ENCODE measurements at regions not wholly inside any gene's neighbourhood (a gene's known extent, or its start where the extent isn't known, plus 50 kb on each side); places are given as distances from the start of the nearest gene placed in this dataset.

- H3K36me3 ChIP-seq = no peaks in the 10 kb centered on the region
Measured at GRCh38 chr5:15034379-15034778, 162.8 kb upstream of the ANKH start.

GRCh38 chr5:15031180-15031579, 159.6 kb upstream of the ANKH start:
- H3K27ac ChIP-seq (replicated peaks in 1 of 4) = no peak overlapping the region
- DNase-seq (ENCODE audit: extremely low spot score) = no peak
- H3K27me3 ChIP-seq = peaks cover 0 to 3% (median 0%) of the 10 kb centered on the region in 4 donors
- H3K36me3 ChIP-seq = no peaks in the 10 kb centered on the region
- 67% methylated on average over 1 of the region's 1 CpG for WGBS
- peaks cover 0 to 3% (median 0%) of the 10 kb centered on the region in 4 donors for H3K4me1 ChIP-seq
- intact Hi-C loops (cut with DNase I) = no loop called here
- peaks cover 0 to 4% (median 0%) of the 10 kb centered on the region in 4 donors for H3K9me3 ChIP-seq
- no peak overlapping the region for H3K4me3 ChIP-seq
- no peak for TF ChIP-seq POLR2AphosphoS5 (IDR thresholded peaks at IDR 0.05)
- TF ChIP-seq CTCF (IDR thresholded peaks at IDR 0.05) = no peak
- no peak for TF ChIP-seq POLR2A (IDR thresholded peaks at IDR 0.05; ENCODE audit: low read depth)
- no peak for TF ChIP-seq EP300 (IDR thresholded peaks at IDR 0.05)

More at GRCh38 chr5:15034379-15034778, 162.8 kb upstream of the ANKH start:
- Histone ChIP-seq H3K4me1 (no peaks in the 10 kb centered on the region), H3K9me3 (peaks cover 0 to 16% (median 11%) of the 10 kb centered on the region in 4 donors), H3K27ac (replicated peaks in 1 of 4) (no peak overlapping the region), H3K27me3 (no peaks in the 10 kb centered on the region), H3K4me3 (no peak overlapping the region)
- 74% methylated on average over 5 of the region's 5 CpGs for WGBS
- no peak for TF ChIP-seq POLR2AphosphoS5 (IDR thresholded peaks at IDR 0.05)
- TF ChIP-seq POLR2A (IDR thresholded peaks at IDR 0.05; ENCODE audit: low read depth) = no peak
- TF ChIP-seq CTCF (IDR thresholded peaks at IDR 0.05) = no peak
- TF ChIP-seq EP300 (IDR thresholded peaks at IDR 0.05) = no peak
- no peak for DNase-seq (ENCODE audit: extremely low spot score)
- intact Hi-C loops (cut with DNase I) = no loop called here

- Histone ChIP-seq H3K36me3 (no peaks in the 10 kb centered on the region), H3K4me3 (no peak overlapping the region), H3K27ac (replicated peaks in 1 of 4) (no peak overlapping the region), H3K9me3 (peaks cover 0 to 4% (median 0%) of the 10 kb centered on the region in 4 donors), H3K27me3 (peaks cover 0 to 3% (median 0%) of the 10 kb centered on the region in 4 donors), H3K4me1 (peaks cover 0 to 4% (median 0%) of the 10 kb centered on the region in 4 donors)
- no peak for TF ChIP-seq POLR2AphosphoS5 (IDR thresholded peaks at IDR 0.05)
- TF ChIP-seq POLR2A (IDR thresholded peaks at IDR 0.05; ENCODE audit: low read depth) = no peak
- TF ChIP-seq CTCF (IDR thresholded peaks at IDR 0.05) = no peak
- no peak for TF ChIP-seq EP300 (IDR thresholded peaks at IDR 0.05)
- no peak for DNase-seq (ENCODE audit: extremely low spot score)
- intact Hi-C loops (cut with DNase I) = no loop called here
Measured at GRCh38 chr5:15027764-15028163, 156.2 kb upstream of the ANKH start.

GRCh38 chr5:15026944-15027343, 155.4 kb upstream of the ANKH start:
- H3K4me3 ChIP-seq = no peak overlapping the region
- H3K36me3 ChIP-seq = no peaks in the 10 kb centered on the region
- no peak for DNase-seq (ENCODE audit: extremely low spot score)
- 76% methylated on average over 6 of the region's 6 CpGs for WGBS
- no peak overlapping the region for H3K27ac ChIP-seq (replicated peaks in 1 of 4)
- H3K27me3 ChIP-seq = peaks cover 0 to 3% (median 0%) of the 10 kb centered on the region in 4 donors
- intact Hi-C loops (cut with DNase I) = no loop called here
- H3K4me1 ChIP-seq = peaks cover 0 to 4% (median 0%) of the 10 kb centered on the region in 4 donors
- H3K9me3 ChIP-seq = peaks cover 0 to 4% (median 0%) of the 10 kb centered on the region in 4 donors
- TF ChIP-seq POLR2A (IDR thresholded peaks at IDR 0.05; ENCODE audit: low read depth) = no peak
- TF ChIP-seq EP300 (IDR thresholded peaks at IDR 0.05) = no peak
- no peak for TF ChIP-seq POLR2AphosphoS5 (IDR thresholded peaks at IDR 0.05)
- TF ChIP-seq CTCF (IDR thresholded peaks at IDR 0.05) = no peak

All from esophagus muscularis mucosa (tissue), 4 donors.